ENCODE measurements at regions not wholly inside any gene's neighbourhood (a gene's known extent, or its start where the extent isn't known, plus 50 kb on each side); places are given as distances from the start of the nearest gene placed in this dataset.

GRCh38 chr9:79189511-79189924, 382.2 kb upstream of the TLE4 start:
- no peak for DNase-seq

GRCh38 chr9:79193001-79193400, 378.8 kb upstream of the TLE4 start:
- no peak for DNase-seq

GRCh38 chr9:79193501-79194223, 378.1 kb upstream of the TLE4 start:
- DNase-seq, result no peak

GRCh38 chr9:79195879-79196278, 375.9 kb upstream of the TLE4 start:
- DNase-seq, result no peak

- no peak for DNase-seq
Observed at GRCh38 chr9:79196606-79197005, 375.2 kb upstream of the TLE4 start.

- DNase-seq, result no peak
Observed at GRCh38 chr9:79200336-79200735, 371.4 kb upstream of the TLE4 start.

- DNase-seq, result no peak
Observed at GRCh38 chr9:79201636-79202035, 370.1 kb upstream of the TLE4 start.

- DNase-seq, result no peak
Observed at GRCh38 chr9:79208791-79209396, 362.9 kb upstream of the TLE4 start.

- no peak for DNase-seq
Observed at GRCh38 chr9:79210541-79211243, 361.1 kb upstream of the TLE4 start.

GRCh38 chr9:79213417-79214125, 358.2 kb upstream of the TLE4 start:
- no peak for DNase-seq

- DNase-seq, result no peak
Observed at GRCh38 chr9:79215821-79216220, 355.9 kb upstream of the TLE4 start.

- no peak for DNase-seq
Observed at GRCh38 chr9:79220251-79220650, 351.5 kb upstream of the TLE4 start.

GRCh38 chr9:79220666-79221065, 351.1 kb upstream of the TLE4 start:
- DNase-seq, result no peak

GRCh38 chr9:79221084-79221483, 350.7 kb upstream of the TLE4 start:
- DNase-seq, result no peak

- DNase-seq, result no peak
Observed at GRCh38 chr9:79222483-79222882, 349.3 kb upstream of the TLE4 start.

GRCh38 chr9:79224672-79225433, 346.9 kb upstream of the TLE4 start:
- DNase-seq, result no peak

- DNase-seq, result no peak
Observed at GRCh38 chr9:79233542-79233941, 338.2 kb upstream of the TLE4 start.

GRCh38 chr9:79236466-79236865, 335.3 kb upstream of the TLE4 start:
- no peak for DNase-seq

- DNase-seq, result no peak
Observed at GRCh38 chr9:79237861-79238260, 333.9 kb upstream of the TLE4 start.

GRCh38 chr9:79240774-79241173, 331.0 kb upstream of the TLE4 start:
- no peak for DNase-seq

GRCh38 chr9:79242489-79242888, 329.3 kb upstream of the TLE4 start:
- DNase-seq, result no peak

- no peak for DNase-seq
Observed at GRCh38 chr9:79246170-79246569, 325.6 kb upstream of the TLE4 start.

GRCh38 chr9:79247021-79247420, 324.7 kb upstream of the TLE4 start:
- no peak for DNase-seq
